K562 (cell line): ENCODE measurements at regions not wholly inside any gene's neighbourhood (a gene's known extent, or its start where the extent isn't known, plus 50 kb on each side); places are given as distances from the start of the nearest gene placed in this dataset.

Experiments used
- ELF1 ChIP-seq: fragments of 200-800 bp; sonication (Bioruptor generic); IDR thresholded peaks from 2 replicates; pipeline ENCODE4 v1.6.1; 2016; ENCODE audit warnings: missing genetic modification characterization, missing compliant biosample characterization
- FOXO4 ChIP-seq: fragments of 450-650 bp; formaldehyde crosslinking; IDR thresholded peaks from 2 replicates; pipeline ENCODE4 v1.4.0; 2020; ENCODE audit warnings: mild to moderate bottlenecking, moderate library complexity
- GABPA ChIP-seq: fragments of 200-800 bp; sonication (Bioruptor generic); conservative IDR thresholded peaks from 2 replicates; pipeline ENCODE4 v1.6.1; 2016; ENCODE audit warnings: low read depth, missing genetic modification characterization, missing compliant biosample characterization
- PREB ChIP-seq: sonication (generic); formaldehyde crosslinking; IDR thresholded peaks from 2 replicates; pipeline ENCODE4 v1.8.1; 2023; ENCODE audit warnings: mild to moderate bottlenecking, missing genetic modification reagents
- TBP ChIP-seq: optimal IDR thresholded peaks from 2 replicates; pipeline ENCODE3; 2011; ENCODE audit warnings: low read depth, low read length, improper control_type of control experiment

DNA sequence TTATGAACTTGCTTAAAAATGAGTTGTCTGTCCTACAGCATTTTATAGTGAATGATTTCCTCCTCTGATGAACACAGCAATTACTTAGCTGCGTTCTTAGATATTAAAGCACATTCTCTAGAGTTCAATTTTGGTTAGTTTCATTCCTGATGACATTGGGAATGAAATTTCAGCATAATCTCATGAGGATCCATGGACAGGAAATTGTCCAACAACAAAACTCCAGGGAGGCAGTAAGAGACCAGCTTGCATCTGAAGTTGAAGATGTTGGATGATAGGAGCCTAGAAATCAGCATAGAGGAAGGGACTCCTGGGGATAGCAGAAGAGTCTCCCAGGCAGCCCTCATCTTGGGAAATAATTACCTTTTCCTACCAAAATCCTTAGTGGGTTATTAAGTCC, 128.7 kb upstream of the RAP1B start:
- TF ChIP-seq GABPA (tag): no peak
- TF ChIP-seq FOXO4: no peak
- TF ChIP-seq PREB (CRISPR knock-in tag): no peak
- no peak for TF ChIP-seq TBP
- TF ChIP-seq ELF1 (tag): no peak
